Kidney glomerular epithelial cell (primary cell): ENCODE measurements at regions not wholly inside any gene's neighbourhood (a gene's known extent, or its start where the extent isn't known, plus 50 kb on each side); places are given as distances from the start of the nearest gene placed in this dataset.
A peak's percentile ranks its signal among the peaks of the same experiment; 100 is the strongest.
"Not testable (repeated sequence)": the region's sequence is repeated elsewhere in the genome, so short reads cannot be mapped to it uniquely, and the experiment has no call there.

Experiments
- DNase-seq: peaks from one replicate; lab custom pipeline; 2025; lab: John Stamatoyannopoulos, UW

GRCh38 chr10:18735711-18736110, 76.5 kb downstream of the ARL5B start:
- DNase-seq: no peak

GRCh38 chr10:18737236-18737635, 78.0 kb downstream of the ARL5B start:
- DNase-seq: no peak

- no peak for DNase-seq
Observed at GRCh38 chr10:18737841-18738240, 78.6 kb downstream of the ARL5B start.

- no peak for DNase-seq
Observed at GRCh38 chr10:18738835-18739234, 79.6 kb downstream of the ARL5B start.

GRCh38 chr10:18743926-18744325, 84.7 kb downstream of the ARL5B start:
- no peak for DNase-seq

GRCh38 chr10:18753312-18753895, 94.2 kb downstream of the ARL5B start:
- no peak for DNase-seq

- no peak for DNase-seq
Observed at GRCh38 chr10:18759575-18759974, 100.3 kb downstream of the ARL5B start.

GRCh38 chr10:18760836-18761235, 101.6 kb downstream of the ARL5B start:
- DNase-seq: no peak

- no peak for DNase-seq
Observed at GRCh38 chr10:18767981-18768380, 108.8 kb downstream of the ARL5B start.

GRCh38 chr10:18773180-18773579, 113.9 kb downstream of the ARL5B start:
- DNase-seq: no peak

GRCh38 chr10:18777258-18777657, 118.0 kb downstream of the ARL5B start:
- no peak for DNase-seq

- no peak for DNase-seq
Observed at GRCh38 chr10:18786478-18786877, 127.2 kb downstream of the ARL5B start.

GRCh38 chr10:18793951-18794350, 134.7 kb downstream of the ARL5B start:
- DNase-seq: peak; percentile 23

- no peak for DNase-seq
Observed at GRCh38 chr10:18795549-18795948, 136.3 kb downstream of the ARL5B start.

GRCh38 chr10:18797286-18797685, 138.1 kb downstream of the ARL5B start:
- no peak for DNase-seq

GRCh38 chr10:18822156-18822555, 162.9 kb downstream of the ARL5B start:
- no peak for DNase-seq

GRCh38 chr10:18829259-18829658, 170.0 kb downstream of the ARL5B start:
- no peak for DNase-seq

GRCh38 chr10:18830277-18830676, 171.0 kb downstream of the ARL5B start:
- no peak for DNase-seq

GRCh38 chr10:18856623-18857022, 192.0 kb upstream of the MALRD1 start:
- not testable (repeated sequence) for DNase-seq

- no peak for DNase-seq
Observed at GRCh38 chr10:18859659-18860058, 188.9 kb upstream of the MALRD1 start.

- DNase-seq: no peak
Observed at GRCh38 chr10:18860186-18860585, 188.4 kb upstream of the MALRD1 start.

- no peak for DNase-seq
Observed at GRCh38 chr10:18860631-18861240, 187.9 kb upstream of the MALRD1 start.

GRCh38 chr10:18861382-18861781, 187.2 kb upstream of the MALRD1 start:
- no peak for DNase-seq

- no peak for DNase-seq
Observed at GRCh38 chr10:18866852-18867251, 181.7 kb upstream of the MALRD1 start.
